GM19455 (cell line): ENCODE measurements at regions not wholly inside any gene's neighbourhood (a gene's known extent, or its start where the extent isn't known, plus 50 kb on each side); places are given as distances from the start of the nearest gene placed in this dataset.

Experiments used
- ATAC-seq: cut with Tn5 transposase; IDR thresholded peaks from one replicate; pipeline ENCODE4 v1.9.1; 2021; ENCODE audit not compliant: unreplicated experiment

DNA sequence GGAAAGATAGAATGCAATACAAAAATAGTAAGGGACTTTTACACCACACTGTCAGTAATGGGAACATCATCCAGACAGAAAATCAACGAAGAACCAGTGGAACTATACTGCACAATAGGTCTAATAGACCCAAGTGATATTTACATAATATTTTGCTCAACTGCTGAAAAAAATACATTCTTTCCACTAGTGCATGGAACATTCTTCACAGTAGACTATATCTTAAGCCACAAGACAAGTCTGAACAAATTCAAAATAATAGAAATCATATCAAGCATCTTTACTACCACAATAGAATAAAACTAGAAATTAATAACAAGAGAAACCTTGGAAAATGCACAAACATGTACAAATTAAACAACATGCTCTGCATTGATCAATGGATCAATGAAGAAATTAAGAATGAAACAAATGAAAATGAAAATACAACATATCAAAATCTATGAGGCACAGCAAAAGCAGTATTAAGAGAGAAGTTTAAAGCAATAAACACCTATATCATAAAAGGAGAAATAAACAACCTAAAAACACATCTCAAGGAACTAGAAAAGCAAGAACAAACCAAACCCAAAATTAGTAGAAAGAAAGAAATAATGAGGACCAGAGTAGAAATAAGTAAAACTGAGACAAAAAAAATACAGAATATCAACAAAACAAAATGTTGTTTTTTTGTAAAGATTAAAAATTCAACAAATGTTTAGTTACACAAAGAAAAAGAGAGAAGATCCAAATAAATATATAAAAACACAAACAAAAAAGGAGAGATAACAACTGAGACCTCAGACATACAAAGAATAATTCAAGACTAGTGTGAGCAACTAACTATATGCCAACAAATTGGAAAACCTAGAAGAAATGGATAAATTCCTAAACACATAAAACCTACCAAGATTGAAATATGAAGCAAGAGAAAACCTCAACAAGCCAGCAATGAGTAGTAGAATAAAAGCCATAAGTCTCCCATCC lies 51.5 kb upstream of the ANTXR2 start:
- no peak for ATAC-seq
